ENCODE measurements at regions not wholly inside any gene's neighbourhood (a gene's known extent, or its start where the extent isn't known, plus 50 kb on each side); places are given as distances from the start of the nearest gene placed in this dataset.

DNA sequence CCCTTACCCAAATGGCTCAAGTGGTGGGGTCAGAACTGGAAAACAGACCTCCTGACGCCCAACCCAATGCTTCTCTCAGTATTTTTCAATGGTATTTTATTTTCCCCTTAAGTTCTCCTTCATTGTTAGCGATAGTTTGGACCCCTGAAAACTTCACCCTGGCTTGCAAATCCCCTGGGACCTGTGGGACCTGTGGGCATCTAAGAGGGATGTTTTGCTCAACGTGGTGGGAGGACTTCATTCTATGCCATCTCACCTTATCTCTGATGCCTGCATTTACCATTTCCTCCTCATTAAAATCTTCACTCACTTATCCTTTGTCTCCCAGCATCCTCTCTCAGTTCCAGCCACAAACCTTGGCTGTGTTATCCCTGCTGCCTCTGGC is 59.4 kb upstream of the GZMB start:
- DNase-seq (ENCODE audit: low spot score), result no peak

DNA sequence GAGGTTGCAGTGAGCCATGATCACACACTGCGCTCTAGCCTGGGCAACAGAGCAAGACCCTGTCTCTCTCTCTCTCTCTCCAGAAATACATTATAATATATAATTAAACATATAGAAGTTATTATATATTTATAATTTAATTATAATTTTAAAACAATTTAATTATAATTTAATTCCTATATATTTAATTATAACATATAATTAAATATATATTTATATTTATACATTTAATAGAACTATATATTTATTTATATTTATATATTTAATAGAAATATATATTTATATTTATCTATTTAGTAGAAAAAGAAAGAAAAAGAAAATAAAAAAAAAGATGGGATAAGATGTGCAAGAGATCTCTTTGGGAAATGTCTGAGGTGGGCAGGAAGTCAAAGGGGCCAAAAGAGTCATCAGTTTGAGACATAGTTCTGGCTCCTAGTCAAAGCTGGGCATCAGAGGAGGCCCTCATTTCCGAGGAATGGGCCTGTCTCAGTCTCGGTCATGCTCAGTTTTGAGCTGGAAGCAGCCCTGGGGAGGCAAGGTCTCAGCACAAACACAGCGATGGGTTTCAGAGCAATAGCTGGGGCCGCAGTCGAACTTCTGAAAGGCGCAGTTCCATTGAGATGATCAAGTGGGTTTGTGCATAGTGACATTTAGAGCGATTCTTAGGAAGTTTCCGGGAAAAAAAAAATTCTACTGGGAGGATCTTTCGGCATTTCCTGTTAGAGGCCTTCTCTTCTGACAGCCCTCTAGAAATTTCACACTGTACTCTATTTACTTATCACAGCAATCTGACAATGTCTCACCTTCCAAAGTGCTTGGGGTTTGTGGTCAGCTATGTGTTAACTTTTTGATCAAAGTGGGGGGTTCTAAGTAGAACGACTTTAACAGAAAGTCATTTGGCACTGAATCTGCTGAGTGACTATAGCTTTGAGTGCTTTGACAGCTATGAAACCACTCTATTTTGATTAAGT is 58.7 kb upstream of the GZMB start:
- no peak for DNase-seq (ENCODE audit: low spot score)

DNA sequence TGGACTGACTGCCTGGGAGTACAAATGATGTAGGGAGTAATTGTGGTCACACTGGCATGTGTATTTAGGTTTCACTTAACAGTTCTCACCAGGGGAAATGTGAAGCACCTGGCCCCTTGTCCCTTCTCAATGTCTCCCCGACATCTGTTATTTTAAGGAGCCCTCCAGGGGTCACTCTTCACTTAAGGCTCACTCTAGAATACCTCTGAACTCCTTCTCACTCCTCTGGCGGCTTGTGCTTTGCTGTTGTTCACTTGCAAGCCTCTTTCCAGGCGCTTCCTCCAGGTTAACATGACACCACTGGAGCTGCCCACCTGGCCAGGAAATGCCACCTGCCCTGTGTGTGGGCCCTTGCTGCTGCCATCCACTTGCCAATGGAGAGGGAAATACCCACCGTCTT is 56.5 kb upstream of the GZMB start:
- no peak for DNase-seq (ENCODE audit: low spot score)

DNA sequence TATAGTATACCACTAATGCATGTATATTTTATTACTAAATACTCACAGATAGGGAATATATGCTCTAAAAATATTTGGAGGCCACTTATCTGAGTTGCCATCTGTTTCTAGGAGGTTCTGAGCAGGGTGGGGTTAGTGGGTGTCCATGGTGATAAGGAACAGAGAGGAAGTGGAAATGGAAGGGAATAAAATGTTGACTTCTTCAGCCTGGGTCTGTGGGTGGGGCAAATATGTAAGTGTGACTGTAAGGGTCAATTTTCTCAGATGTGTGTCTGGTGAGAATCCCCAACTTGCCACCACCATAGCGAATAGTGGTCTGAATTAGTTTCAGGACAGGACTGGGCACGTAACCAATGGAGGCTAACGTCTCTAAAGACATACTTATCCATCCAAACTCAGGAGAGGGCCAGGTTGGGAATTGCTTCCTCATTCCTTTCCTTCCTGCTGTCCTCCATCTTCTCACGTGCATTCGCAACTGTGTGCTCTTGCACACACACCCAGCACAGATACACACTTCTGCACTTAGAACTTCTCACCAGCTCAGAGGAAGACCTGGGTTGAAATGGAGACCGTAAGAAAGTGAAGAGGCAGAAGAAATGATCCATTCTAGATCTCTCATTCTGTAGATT is 54.2 kb upstream of the GZMB start:
- no peak for DNase-seq (ENCODE audit: low spot score)

Data from kidney tubule cell (primary cell).